Naive thymus-derived CD8-positive, alpha-beta T cell (primary cell): ENCODE measurements at regions not wholly inside any gene's neighbourhood (a gene's known extent, or its start where the extent isn't known, plus 50 kb on each side); places are given as distances from the start of the nearest gene placed in this dataset.

Source experiments
- ATAC-seq, 2 donors: fragments of 150-1000 bp; cut with Tn5 transposase in 1 of 2; sonication (Bioruptor Pico), chemical (Tn5 transposase) in 1 of 2; 1 replicate in 1 of 2; 2 replicates in 1 of 2; pipeline ENCODE4 v1.10.0; 2021; ENCODE audit warnings: mild to moderate bottlenecking in 2 of 2, moderate library complexity in 2 of 2
- POLR2A ChIA-PET: fragments of 350-600 bp; sonication (Branson Sonifier 250); formaldehyde crosslinking; loops from one replicate; lab custom pipeline; 2021; ENCODE audit warnings: antibody characterized with exemption; lab: Charles Lee
- DNase-seq, 10 donors: peaks; one replicate each; pipeline versions ENCODE4 v3.0.0 to v3.0.0-alpha.2; 2020 to 2022
- H3K27ac Mint-ChIP-seq, 10 donors: one replicate each; pipeline ENCODE4 v1.8.0; 2020 to 2022; ENCODE audit warnings: mild to moderate bottlenecking in 10 of 10, mixed read lengths in 10 of 10, moderate library complexity in 4 of 10, inconsistent platforms in 1 of 10
- H3K27me3 Mint-ChIP-seq, 5 donors: one replicate each; pipeline ENCODE4 v1.8.0; 2021 to 2022; ENCODE audit warnings: mixed read lengths in 5 of 5
- H3K36me3 Mint-ChIP-seq, 3 donors: one replicate each; pipeline ENCODE4 v1.8.0; 2020 to 2022; ENCODE audit warnings: mixed read lengths in 3 of 3, mild to moderate bottlenecking in 2 of 3, inconsistent platforms in 1 of 3
- H3K4me1 Mint-ChIP-seq, 4 donors: one replicate each; pipeline ENCODE4 v1.8.0; 2021 to 2022; ENCODE audit warnings: mixed read lengths in 4 of 4
- H3K4me3 Mint-ChIP-seq, 10 donors: one replicate each; pipeline ENCODE4 v1.8.0; 2020 to 2022; ENCODE audit warnings: mild to moderate bottlenecking in 10 of 10, mixed read lengths in 10 of 10, moderate library complexity in 6 of 10, inconsistent platforms in 1 of 10
- H3K9me3 Mint-ChIP-seq, 9 donors: one replicate each; pipeline ENCODE4 v1.8.0; 2020 to 2022; ENCODE audit warnings: mixed read lengths in 9 of 9, mild to moderate bottlenecking in 3 of 9, inconsistent platforms in 1 of 9, moderate library complexity in 1 of 9

DNA sequence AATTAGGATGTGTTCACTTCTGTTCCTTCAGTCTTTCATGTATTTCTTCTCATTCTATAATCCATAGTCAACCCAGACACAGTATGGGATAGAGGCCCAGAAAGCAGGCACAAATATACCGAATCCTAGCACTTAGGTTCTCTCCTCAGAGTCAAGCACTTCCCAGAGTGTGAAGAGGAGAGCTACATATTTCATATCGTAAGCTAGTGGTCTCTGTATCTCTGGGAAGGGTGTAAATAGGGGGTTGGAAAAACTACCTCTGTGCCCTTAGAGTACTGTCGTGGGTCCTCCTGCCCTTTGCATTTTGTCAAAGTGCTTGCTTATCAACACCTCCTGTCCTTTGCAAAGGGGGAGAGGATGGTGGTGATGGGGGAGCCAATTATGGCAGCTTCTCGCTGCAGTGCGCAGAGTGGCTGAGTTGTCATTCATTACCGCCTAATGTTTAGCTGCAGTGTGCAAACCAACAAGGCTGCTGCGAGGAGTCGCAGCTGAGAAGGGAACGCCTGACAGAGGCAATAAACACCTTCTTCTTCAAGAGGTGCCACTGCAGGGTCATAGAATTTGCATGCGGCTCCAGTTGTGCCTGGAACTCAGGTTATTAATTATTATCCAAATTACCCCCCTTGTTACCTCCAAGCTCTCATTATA is 182.7 kb downstream of the NUF2 start:
- Mint-ChIP-seq H3K4me1 (no peaks in the 10 kb centered on the region), H3K36me3 (no peaks in the 10 kb centered on the region), H3K27me3 (peaks cover 0 to 14% (median 1%) of the 10 kb centered on the region in 5 donors), H3K27ac (no peak overlapping the region), H3K9me3 (peaks cover 2 to 16% (median 8%) of the 10 kb centered on the region in 9 donors), H3K4me3 (no peak overlapping the region)
- DNase-seq (no peak), ATAC-seq (no peak)
- POLR2A ChIA-PET, result no interaction called here

DNA sequence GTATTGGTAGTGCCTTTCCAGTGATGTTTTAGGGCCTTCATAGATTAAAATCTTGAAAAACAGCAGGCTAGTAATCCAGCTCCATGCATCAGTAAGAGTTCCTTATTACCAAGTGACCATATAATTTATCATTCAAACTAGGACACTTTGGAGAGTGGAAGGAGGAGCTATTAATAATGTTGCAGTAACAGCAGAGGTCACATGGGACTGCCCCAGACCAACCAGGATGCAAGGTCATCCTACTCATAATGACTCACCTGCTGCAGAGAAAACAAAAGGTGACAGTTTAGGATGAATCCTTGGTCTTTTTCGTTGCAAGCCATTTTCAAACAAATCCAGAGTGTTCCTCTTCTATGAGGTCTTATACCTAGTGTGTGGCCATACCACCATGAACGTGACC is 187.4 kb downstream of the NUF2 start:
- Mint-ChIP-seq H3K4me1 (no peaks in the 10 kb centered on the region), H3K9me3 (peaks cover 0 to 9% (median 6%) of the 10 kb centered on the region in 9 donors), H3K4me3 (no peak overlapping the region), H3K27me3 (peaks cover 0 to 12% (median 3%) of the 10 kb centered on the region in 5 donors), H3K36me3 (peaks cover 0 to 5% (median 0%) of the 10 kb centered on the region in 3 donors), H3K27ac (no peak overlapping the region)
- POLR2A ChIA-PET, result no interaction called here
- no peak for ATAC-seq
- no peak for DNase-seq

DNA sequence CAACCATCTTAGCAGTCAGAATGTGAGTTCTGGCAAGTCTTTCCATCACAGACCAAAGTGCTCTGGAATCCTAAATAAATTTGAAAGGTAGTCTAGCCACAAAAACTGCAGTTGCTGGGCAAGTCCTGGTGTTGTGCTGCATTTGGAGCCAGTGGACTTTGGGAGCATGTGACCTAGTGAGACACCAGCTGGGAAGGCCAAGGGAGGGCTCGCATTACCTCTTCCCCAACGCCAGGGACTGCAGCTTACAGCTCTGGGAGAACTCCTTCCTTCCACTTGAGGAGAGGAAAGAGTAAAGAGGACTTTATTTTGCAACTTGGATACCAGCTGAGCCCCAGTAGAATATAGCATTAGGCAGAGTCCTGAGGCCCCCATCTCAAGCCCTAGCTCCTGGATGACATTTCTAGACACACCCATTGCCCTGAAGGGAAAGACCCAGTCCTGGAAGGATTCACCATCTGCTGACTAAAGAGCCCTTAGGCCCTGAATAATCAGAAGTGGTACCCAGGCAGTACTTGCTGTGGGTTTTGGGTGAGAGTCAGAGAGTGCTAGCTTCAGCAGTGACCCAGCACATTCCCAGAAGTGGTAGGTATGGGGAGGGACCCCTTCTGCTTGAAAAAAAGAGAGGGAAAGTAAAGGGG is 190.7 kb downstream of the NUF2 start:
- DNase-seq (no peak), ATAC-seq (no peak)
- Mint-ChIP-seq H3K4me1 (no peaks in the 10 kb centered on the region), H3K27me3 (peaks cover 0 to 13% (median 3%) of the 10 kb centered on the region in 5 donors), H3K4me3 (no peak overlapping the region), H3K36me3 (peaks cover 0 to 5% (median 0%) of the 10 kb centered on the region in 3 donors), H3K27ac (no peak overlapping the region), H3K9me3 (peaks cover 6 to 22% (median 9%) of the 10 kb centered on the region in 9 donors)
- POLR2A ChIA-PET, result no interaction called here

DNA sequence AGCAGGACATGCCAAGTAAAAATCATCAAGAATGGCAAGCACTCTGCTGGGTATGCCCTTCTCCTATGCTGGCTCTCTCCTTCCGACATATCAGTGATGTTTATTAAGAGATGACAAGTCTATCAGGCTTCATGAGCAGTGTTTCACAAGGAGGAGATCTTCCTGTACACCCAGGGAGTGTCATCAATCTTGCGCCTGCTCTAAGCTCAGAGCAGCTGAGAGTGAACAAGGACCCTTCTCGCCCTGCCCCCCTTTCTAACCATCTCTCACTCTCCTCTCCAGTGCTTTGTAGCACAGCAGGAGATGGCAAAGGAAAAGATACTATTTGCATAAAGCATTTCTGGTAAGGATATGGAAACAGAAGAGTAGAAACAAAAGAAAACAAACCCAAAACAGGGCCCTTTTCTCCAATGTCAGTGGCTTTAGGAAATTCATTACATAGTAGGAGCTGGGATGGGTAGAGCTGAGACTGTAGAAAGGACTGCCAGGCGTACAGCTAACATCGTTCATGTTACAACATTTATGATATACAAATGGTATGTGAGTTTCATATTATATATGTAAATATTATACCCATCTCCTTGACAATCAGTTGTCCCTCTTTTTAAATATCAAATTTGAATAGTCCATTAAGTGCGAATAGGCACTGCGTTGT is 201.7 kb downstream of the NUF2 start:
- ATAC-seq (no peak), DNase-seq (no peak)
- no peak overlapping the region for H3K4me3 Mint-ChIP-seq
- no peaks in the 10 kb centered on the region for H3K4me1 Mint-ChIP-seq
- H3K9me3 Mint-ChIP-seq, result peaks cover 0 to 11% (median 3%) of the 10 kb centered on the region in 9 donors
- POLR2A ChIA-PET, result no interaction called here
- H3K27ac Mint-ChIP-seq, result no peak overlapping the region
- H3K36me3 Mint-ChIP-seq, result no peaks in the 10 kb centered on the region
- peaks cover 0 to 3% (median 0%) of the 10 kb centered on the region in 5 donors for H3K27me3 Mint-ChIP-seq

DNA sequence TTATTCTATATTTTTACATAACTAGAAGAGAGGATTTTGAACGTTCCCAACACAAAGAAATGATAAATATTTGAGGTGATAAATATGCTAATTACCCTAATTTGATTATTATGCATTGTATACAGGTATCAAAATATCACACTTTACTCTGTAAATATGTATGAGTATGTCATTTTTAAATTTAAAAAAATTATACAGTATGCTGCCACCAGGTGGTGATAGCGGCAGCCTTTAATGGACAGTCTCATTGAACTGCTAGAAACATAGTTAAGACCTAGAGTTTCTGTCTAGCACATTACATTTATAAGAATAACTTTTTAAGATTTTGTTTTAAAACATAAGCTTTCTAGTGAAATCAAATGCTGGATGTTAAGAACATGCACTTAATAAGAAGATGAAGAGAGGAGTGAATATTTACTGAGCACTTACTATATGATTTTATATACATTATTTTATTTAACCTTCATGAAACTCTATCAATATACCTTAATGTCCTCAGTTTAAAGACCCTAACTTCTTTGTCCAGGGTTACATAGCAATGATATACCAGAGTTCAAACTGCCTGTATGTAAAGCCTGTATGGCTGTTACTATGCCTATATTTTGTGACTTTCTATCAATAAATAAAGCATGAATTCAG is 207.1 kb downstream of the NUF2 start:
- Mint-ChIP-seq H3K27ac (no peak overlapping the region), H3K9me3 (peaks cover 0 to 2% (median 0%) of the 10 kb centered on the region in 9 donors), H3K4me1 (no peaks in the 10 kb centered on the region), H3K27me3 (peaks cover 0 to 7% (median 0%) of the 10 kb centered on the region in 5 donors), H3K4me3 (no peak overlapping the region), H3K36me3 (no peaks in the 10 kb centered on the region)
- ATAC-seq (no peak), DNase-seq (no peak)
- POLR2A ChIA-PET, result no interaction called here

DNA sequence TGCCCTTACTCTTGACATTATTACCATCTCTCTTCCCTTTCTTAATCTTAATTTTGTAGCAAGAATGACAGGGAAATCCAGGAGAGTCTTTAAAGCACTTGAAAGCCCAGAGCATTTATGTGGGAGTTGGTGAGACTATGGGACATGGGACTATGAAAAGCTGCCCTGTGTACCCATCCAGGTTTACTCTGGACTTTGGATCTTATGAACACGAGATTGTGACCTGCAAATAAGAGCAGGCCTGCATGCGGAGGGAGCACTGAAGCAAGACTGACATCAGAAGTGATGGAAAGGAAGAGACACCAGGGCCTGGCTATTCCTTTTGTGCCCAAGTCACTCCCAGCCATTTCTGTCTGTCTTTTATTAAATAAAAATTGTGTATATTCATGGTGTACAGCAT is 209.6 kb downstream of the NUF2 start:
- no peak for DNase-seq
- no peak overlapping the region for H3K27ac Mint-ChIP-seq
- H3K27me3 Mint-ChIP-seq, result peaks cover 0 to 7% (median 0%) of the 10 kb centered on the region in 5 donors
- H3K4me1 Mint-ChIP-seq, result no peaks in the 10 kb centered on the region
- ATAC-seq, result no peak
- peaks cover 0 to 2% (median 0%) of the 10 kb centered on the region in 9 donors for H3K9me3 Mint-ChIP-seq
- H3K36me3 Mint-ChIP-seq, result no peaks in the 10 kb centered on the region
- POLR2A ChIA-PET, result no interaction called here
- H3K4me3 Mint-ChIP-seq, result no peak overlapping the region

DNA sequence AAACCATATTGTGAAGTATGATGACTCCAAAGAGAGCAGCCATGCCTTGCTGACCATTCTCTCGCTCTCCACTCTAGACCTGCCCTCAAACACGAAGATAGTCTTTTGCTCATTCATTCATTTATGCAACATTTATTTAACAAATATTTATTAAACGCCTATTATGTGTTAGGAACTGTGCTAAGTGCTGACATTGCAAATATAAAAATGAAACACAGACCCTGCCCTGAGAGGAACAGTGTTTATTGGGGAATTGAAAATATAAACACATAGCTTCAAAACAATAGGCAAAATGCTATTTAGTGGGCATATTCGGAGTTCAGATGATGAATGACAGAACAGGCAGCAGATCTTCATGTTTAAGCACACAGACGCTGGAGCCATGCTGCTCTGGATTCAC is 213.6 kb downstream of the NUF2 start:
- no peak overlapping the region for H3K4me3 Mint-ChIP-seq
- H3K36me3 Mint-ChIP-seq, result no peaks in the 10 kb centered on the region
- H3K27ac Mint-ChIP-seq, result no peak overlapping the region
- no peak for DNase-seq
- ATAC-seq, result no peak
- peaks cover 0 to 7% (median 0%) of the 10 kb centered on the region in 5 donors for H3K27me3 Mint-ChIP-seq
- no peaks in the 10 kb centered on the region for H3K4me1 Mint-ChIP-seq
- H3K9me3 Mint-ChIP-seq, result peaks cover 0 to 2% (median 0%) of the 10 kb centered on the region in 9 donors
- POLR2A ChIA-PET, result no interaction called here

DNA sequence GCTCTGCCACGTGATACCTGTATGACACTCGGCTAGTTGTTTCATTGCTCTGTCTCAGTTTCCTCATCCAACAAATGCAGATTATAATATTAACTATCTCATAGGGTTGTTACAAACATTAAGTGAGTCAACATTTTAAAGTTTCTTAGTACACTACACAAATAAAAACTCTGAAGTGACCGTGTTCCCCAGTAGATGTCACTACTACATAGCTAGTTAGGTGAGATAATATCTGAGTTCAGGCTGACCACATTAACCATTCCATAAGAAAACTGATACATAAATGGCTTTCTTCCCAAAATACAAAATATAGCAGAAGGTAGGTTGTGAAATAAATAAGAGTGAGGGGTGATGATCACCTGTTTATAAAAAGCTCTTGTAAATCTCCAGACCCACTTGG is 214.1 kb downstream of the NUF2 start:
- Mint-ChIP-seq H3K9me3 (peaks cover 0 to 2% (median 0%) of the 10 kb centered on the region in 9 donors), H3K27me3 (peaks cover 0 to 7% (median 0%) of the 10 kb centered on the region in 5 donors), H3K4me3 (no peak overlapping the region), H3K4me1 (no peaks in the 10 kb centered on the region), H3K27ac (no peak overlapping the region), H3K36me3 (no peaks in the 10 kb centered on the region)
- ATAC-seq (no peak), DNase-seq (no peak)
- POLR2A ChIA-PET, result no interaction called here

DNA sequence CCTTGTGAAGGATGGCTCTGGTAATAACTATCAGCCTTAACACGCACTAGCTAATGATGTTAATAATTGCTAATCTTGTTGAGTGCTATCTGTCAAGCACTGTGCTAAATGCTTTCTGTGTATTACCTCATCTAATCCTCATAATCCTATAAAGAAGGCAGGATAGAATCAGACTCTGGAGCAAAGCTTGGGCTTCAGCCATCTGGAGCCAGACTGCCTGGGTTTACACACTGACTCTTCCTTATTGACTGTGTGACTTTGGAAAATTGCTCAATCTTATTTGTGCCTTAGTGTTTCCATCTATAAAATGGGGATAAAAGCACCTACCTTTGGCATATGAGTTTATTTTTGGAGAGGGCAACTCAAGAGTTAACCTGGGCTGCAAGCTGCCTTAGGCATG is 216.1 kb downstream of the NUF2 start:
- ATAC-seq (no peak), DNase-seq (no peak)
- Mint-ChIP-seq H3K36me3 (no peaks in the 10 kb centered on the region), H3K4me1 (no peaks in the 10 kb centered on the region), H3K27ac (no peak overlapping the region), H3K4me3 (no peak overlapping the region), H3K9me3 (peaks cover 0 to 8% (median 0%) of the 10 kb centered on the region in 9 donors), H3K27me3 (peaks cover 0 to 9% (median 0%) of the 10 kb centered on the region in 5 donors)
- POLR2A ChIA-PET, result no interaction called here

DNA sequence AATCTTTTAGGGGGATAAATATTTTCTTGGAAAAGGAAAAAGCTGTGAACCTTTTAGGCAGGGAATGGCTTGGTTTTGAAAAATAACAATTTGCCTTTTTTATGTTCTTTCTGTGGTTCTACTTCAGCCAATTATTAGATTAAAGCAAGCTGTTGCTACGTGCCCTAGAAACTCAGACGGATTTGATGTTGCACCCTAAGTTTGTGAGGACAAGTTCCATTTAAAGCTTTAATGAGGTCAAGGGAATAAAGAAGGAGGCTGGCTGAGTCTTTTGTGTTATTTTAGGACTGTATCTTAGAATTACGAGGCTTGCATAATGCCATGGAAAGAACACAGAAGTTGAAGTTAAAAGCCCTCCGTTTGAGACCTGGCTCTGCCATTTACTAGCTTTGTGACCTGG is 216.9 kb downstream of the NUF2 start:
- Mint-ChIP-seq H3K36me3 (no peaks in the 10 kb centered on the region), H3K4me1 (no peaks in the 10 kb centered on the region), H3K27ac (no peak overlapping the region), H3K27me3 (peaks cover 0 to 6% (median 0%) of the 10 kb centered on the region in 5 donors), H3K4me3 (no peak overlapping the region), H3K9me3 (peaks cover 0 to 8% (median 0%) of the 10 kb centered on the region in 9 donors)
- no peak for DNase-seq
- ATAC-seq, result no peak
- POLR2A ChIA-PET, result no interaction called here

DNA sequence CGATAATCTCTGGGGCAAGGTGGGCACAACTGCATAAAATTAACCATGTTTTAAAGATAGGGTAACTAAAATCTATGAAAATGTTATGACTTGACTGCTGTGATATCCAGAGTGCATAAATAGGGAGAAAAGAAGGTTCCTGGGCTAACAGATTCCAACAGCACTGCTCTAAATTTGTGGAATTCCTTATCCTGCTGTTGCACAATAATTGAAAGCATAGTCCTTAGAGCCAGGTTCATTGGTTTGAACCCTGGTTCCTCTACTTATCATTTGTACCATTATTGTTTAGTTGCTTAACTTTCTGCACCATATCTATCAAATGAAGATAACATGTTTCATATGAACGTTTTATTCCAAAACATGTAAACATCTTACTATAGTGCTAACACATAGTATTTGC is 219.0 kb downstream of the NUF2 start:
- Mint-ChIP-seq H3K4me3 (no peak overlapping the region), H3K27ac (no peak overlapping the region), H3K9me3 (peaks cover 0 to 8% (median 0%) of the 10 kb centered on the region in 9 donors), H3K4me1 (no peaks in the 10 kb centered on the region), H3K36me3 (no peaks in the 10 kb centered on the region), H3K27me3 (peaks cover 0 to 5% (median 0%) of the 10 kb centered on the region in 5 donors)
- no peak for DNase-seq
- POLR2A ChIA-PET, result no interaction called here
- ATAC-seq, result no peak

DNA sequence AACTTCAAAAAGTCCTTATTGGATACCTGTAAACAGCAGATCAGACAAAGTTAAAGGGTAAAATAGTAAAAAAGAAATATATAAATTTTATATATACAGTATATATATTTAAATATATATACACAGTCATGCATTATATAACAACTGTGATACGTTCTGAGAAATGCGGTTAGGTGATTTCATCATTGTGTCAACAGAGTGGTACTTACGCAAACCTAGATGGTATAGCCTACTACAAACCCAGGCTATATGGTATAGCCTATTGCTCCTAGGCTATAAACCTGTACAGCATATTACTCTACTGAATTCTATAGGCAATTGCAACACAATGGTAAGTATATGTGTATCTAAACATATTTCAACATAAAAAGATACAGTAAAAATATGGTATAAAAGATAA is 222.7 kb downstream of the NUF2 start:
- H3K27ac Mint-ChIP-seq, result no peak overlapping the region
- POLR2A ChIA-PET, result no interaction called here
- no peak for ATAC-seq
- H3K4me3 Mint-ChIP-seq, result no peak overlapping the region
- peaks cover 0 to 12% (median 4%) of the 10 kb centered on the region in 9 donors for H3K9me3 Mint-ChIP-seq
- peaks cover 0 to 5% (median 0%) of the 10 kb centered on the region in 5 donors for H3K27me3 Mint-ChIP-seq
- DNase-seq, result no peak
- H3K36me3 Mint-ChIP-seq, result no peaks in the 10 kb centered on the region
- no peaks in the 10 kb centered on the region for H3K4me1 Mint-ChIP-seq

DNA sequence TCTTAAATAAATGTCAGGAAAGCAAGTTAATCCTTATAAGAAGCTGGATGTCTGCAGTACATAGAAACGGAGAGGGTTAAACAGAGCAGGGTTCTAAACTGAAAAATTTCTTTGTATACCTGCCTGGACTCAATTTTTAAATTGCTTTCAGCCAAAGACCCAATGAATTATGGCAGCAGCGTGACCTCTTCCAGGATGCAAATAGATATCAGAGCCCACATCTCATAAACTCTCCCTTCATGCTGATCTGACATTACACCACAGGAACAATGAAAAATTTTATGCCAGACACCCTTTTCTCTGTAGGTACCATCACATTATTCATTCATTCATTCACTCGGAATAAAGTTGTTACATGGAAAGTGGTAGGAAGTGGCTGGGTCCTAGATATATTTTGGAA is 236.4 kb downstream of the NUF2 start:
- no peak for ATAC-seq
- no peaks in the 10 kb centered on the region for H3K36me3 Mint-ChIP-seq
- H3K4me3 Mint-ChIP-seq, result no peak overlapping the region
- DNase-seq, result no peak
- peaks cover 0 to 13% (median 2%) of the 10 kb centered on the region in 9 donors for H3K9me3 Mint-ChIP-seq
- POLR2A ChIA-PET, result no interaction called here
- H3K4me1 Mint-ChIP-seq, result no peaks in the 10 kb centered on the region
- no peak overlapping the region for H3K27ac Mint-ChIP-seq
- peaks cover 0 to 8% (median 0%) of the 10 kb centered on the region in 5 donors for H3K27me3 Mint-ChIP-seq
